ENCODE measurements at regions not wholly inside any gene's neighbourhood (a gene's known extent, or its start where the extent isn't known, plus 50 kb on each side); places are given as distances from the start of the nearest gene placed in this dataset.

- Histone ChIP-seq H3K9ac (no peak overlapping the region), H3K4me3 (ENCODE audit: low read depth in 2 of 2, low read length in 1 of 2) (no peak overlapping the region), H3K9me2 (no peaks in the 10 kb centered on the region), H4K20me1 (ENCODE audit: insufficient read depth) (no peaks in the 10 kb centered on the region), H3K4me2 (no peak overlapping the region), H3K36me3 (replicated peaks in 1 of 2; ENCODE audit: control insufficient read depth in 1 of 2, insufficient read depth in 2 of 2, low read length in 1 of 2) (no peaks in the 10 kb centered on the region), H2AFZ (ENCODE audit: low read depth) (no peak overlapping the region), H3K27ac (ENCODE audit: low read depth in 2 of 2, low read length in 1 of 2) (no peak overlapping the region), H3K79me2 (ENCODE audit: insufficient read depth) (no peaks in the 10 kb centered on the region), H3K27me3 (ENCODE audit: insufficient read depth) (no peaks in the 10 kb centered on the region), H3K4me1 (ENCODE audit: control insufficient read depth in 1 of 2, insufficient read depth in 2 of 2, low read depth in 1 of 2, low read length in 1 of 2) (peaks cover 0 to 16% of the 10 kb centered on the region in 2 experiments; a peak in 2 of 4 replicates), H3F3A (replicated peaks; ENCODE audit: insufficient read depth) (peaks cover 8% of the 10 kb centered on the region), H3K9me3 (no peaks in the 10 kb centered on the region)
- DNase-seq: no peak
- ChIA-PET POLR2A (no interaction called here), CTCF (no interaction called here)
- 91% methylated on average over 4 of the region's 4 CpGs for WGBS (ENCODE audit: low lambda C conversion rate)
- TF ChIP-seq MXI1 (IDR thresholded peaks at IDR 0.05; ENCODE audit: low read depth, low read length): no peak
- no peak for TF ChIP-seq EZH2phosphoT487 (IDR thresholded peaks at IDR 0.05; ENCODE audit: borderline replicate concordance, low read depth)
- no peak for TF ChIP-seq GABPA (IDR thresholded peaks at IDR 0.05; ENCODE audit: low read depth)
- no peak for TF ChIP-seq POLR2AphosphoS5 (IDR thresholded peaks at IDR 0.05; ENCODE audit: low read depth, low read length)
- TF ChIP-seq REST (IDR thresholded peaks at IDR 0.05; ENCODE audit: low read depth, low read length): no peak
- no peak for TF ChIP-seq RCOR1 (IDR thresholded peaks at IDR 0.05; ENCODE audit: low read length)
- no peak for TF ChIP-seq SIN3A (IDR thresholded peaks at IDR 0.05; ENCODE audit: borderline replicate concordance, low read depth, low read length)
- TF ChIP-seq TCF12 (IDR thresholded peaks at IDR 0.05): no peak
- no peak for TF ChIP-seq FOXJ3 (CRISPR knock-in tag; IDR thresholded peaks at IDR 0.05)
- no peak for TF ChIP-seq FOSL2 (IDR thresholded peaks at IDR 0.05; ENCODE audit: borderline replicate concordance, low read depth)
- TF ChIP-seq MAX (IDR thresholded peaks at IDR 0.05; ENCODE audit: low read depth): no peak
- no peak for TF ChIP-seq CTCF (IDR thresholded peaks at IDR 0.05)
- no peak for TF ChIP-seq RFX5 (IDR thresholded peaks at IDR 0.05; ENCODE audit: low read length)
- TF ChIP-seq CHD2 (IDR thresholded peaks at IDR 0.05; ENCODE audit: low read length, partially characterized antibody): no peak
- no peak for TF ChIP-seq NFIC (IDR thresholded peaks at IDR 0.05; ENCODE audit: borderline replicate concordance)
- no peak for TF ChIP-seq TEAD4 (IDR thresholded peaks at IDR 0.05; ENCODE audit: borderline replicate concordance, insufficient read depth)
- no peak for TF ChIP-seq EP300 (IDR thresholded peaks at IDR 0.05; ENCODE audit: borderline replicate concordance in 1 of 2, low read depth in 1 of 2, low read length in 1 of 2)
- TF ChIP-seq USF1 (IDR thresholded peaks at IDR 0.05; ENCODE audit: borderline replicate concordance, low read depth): no peak
- TF ChIP-seq MEF2A (IDR thresholded peaks at IDR 0.05; ENCODE audit: borderline replicate concordance, low read depth): no peak
- no peak for TF ChIP-seq YY1 (IDR thresholded peaks at IDR 0.05; ENCODE audit: low read depth)
Measured at GRCh38 chr6:113674075-113674474, 183.1 kb upstream of the MARCKS start.

Data from SK-N-SH (cell line).